Renal cortical epithelial cell (primary cell): ENCODE measurements at regions not wholly inside any gene's neighbourhood (a gene's known extent, or its start where the extent isn't known, plus 50 kb on each side); places are given as distances from the start of the nearest gene placed in this dataset.

ENCODE experiments used
- DNase-seq: peaks from one replicate; pipeline ENCODE4 v3.0.0-alpha.2; 2011; ENCODE audit warnings: low read depth

DNA sequence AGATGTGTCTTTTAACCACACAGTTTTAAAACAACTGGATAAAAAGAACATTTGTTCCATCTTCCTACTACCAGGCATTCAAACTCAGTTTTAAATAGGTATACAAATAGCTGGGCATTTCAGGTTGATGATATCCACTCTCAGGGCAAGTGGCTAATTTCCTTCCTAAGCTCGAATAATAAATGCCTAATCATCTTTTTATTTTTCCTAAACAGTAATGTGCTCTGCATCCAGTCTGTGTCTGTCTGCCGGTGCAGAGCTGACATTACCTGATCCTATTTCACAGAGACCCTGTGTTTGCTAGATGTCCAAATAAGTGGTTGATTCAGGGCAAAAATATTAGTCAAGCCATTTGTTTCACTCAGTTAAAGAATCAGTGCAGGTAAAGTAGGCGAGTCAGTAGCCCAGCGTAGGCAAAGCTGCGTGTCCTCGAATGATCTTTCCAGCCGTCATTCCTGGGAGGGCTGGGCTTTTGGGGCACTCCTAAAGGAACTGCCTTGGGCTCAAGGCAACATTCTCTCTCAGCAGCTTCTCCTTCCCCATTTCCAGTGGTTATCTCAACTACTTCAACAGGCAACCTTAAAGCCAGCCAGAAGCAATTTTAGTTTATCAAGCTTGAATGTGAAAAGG is 74.2 kb upstream of the BMP2 start:
- DNase-seq, result no peak

DNA sequence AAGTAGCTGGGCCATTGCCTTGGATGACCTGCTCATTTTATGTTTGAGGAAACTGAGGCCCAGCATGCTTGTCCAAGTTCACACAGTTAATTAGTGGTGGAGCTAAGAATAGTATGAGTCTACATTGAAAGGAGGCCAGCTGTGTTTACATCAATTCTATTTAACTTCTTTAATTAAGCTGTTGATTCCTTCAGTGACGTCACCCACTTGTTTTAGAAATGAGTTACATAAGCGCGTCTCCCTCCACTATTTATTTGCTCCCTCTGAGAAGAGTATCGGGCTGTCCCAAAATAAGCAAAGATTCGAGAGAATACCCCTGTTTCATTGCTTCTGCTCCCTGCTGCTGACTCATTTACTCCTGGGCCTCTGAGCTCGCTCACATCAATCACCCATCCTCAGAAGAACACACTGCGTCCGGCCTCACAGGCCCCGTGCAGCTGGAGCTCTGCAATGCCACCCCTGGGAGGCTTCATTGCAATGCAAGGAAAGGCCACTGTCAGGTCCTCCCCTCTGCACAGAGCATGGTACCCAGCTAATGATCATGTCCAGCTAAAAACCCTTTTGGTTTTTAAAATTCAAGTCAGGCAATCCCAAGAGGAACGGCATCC is 74.8 kb upstream of the BMP2 start:
- DNase-seq, result no peak

DNA sequence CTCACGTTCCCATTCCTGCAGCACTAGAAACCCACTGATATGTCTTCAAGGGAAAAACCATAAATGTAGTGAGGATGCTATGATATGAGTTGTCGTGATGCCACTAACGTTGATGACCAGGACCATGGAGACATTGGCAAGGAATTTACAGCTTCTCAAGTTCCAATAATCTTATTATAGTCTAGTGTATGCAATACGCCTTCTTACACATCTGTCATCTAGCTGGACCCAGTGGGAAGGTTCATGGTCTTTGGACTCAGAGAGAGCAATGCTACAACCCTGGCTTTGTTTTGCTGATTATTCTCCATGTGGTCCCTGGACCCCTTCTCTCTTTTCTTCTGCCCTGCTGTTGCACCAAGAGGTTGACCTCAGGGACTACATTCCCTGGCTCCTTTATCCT is 76.0 kb upstream of the BMP2 start:
- no peak for DNase-seq

DNA sequence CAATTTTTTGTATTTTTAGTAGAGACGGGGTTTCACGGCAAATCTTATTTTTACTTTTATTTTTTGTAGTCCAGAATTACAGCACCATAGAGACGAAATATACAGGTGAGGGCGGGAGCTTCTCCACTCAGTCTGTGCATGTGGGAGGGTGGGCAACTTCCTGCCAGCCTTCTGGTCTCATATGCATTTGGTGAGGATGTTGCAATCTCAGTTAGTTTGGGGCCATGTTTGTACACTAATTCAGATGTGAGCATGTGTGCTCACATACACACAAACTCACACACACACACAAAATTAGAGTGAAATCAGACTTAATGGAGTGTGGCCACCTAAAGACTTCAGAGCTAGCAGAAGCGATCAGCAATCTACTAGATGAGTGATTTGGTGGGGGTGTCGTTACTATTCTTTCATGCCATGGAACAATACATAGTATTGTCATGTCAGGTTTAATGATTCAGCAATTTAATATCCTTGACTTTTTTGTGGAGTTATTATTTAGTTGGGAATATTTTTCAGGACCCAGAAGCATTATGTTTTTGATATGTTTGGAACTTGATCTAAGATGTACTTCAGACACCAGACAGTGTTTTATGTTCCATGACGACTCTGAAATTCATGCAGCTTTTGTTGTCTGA is 78.0 kb upstream of the BMP2 start:
- no peak for DNase-seq

DNA sequence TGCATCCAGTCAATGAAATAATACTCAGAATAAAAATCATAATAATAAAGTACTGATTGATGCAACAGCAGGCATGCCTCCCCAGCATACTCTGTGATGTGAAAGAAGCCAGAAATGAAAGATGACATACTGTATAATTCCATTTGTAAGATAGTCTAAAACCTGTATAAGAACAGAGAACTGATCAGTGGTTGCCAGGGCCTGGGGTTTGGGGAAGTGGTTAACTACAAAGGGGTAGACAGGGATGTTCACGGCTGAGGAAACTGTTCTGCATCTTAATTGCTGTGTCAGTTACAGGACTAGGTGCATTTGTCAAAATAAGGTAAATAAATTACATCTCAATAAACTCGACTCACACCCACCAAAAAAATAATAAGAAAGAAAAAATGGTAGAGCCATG is 81.3 kb upstream of the BMP2 start:
- no peak for DNase-seq

DNA sequence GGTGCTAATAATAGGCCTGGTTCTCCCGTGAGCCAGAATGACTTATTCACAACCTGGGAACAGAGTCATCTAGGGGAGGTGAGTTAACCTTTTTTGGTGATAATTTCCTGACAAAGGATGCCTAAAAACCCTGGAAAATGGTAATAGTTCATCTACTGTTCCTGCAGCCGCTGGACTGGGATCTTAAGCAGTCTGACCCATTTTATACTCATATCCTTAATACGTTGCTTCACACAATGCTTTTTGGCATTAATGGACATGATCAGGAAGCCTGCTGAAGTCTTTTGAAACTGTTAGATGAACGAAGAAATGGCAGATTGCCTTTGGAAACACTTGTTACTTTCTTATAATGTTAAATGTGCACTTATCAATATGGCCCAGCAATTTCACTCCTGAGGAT is 81.9 kb upstream of the BMP2 start:
- no peak for DNase-seq

DNA sequence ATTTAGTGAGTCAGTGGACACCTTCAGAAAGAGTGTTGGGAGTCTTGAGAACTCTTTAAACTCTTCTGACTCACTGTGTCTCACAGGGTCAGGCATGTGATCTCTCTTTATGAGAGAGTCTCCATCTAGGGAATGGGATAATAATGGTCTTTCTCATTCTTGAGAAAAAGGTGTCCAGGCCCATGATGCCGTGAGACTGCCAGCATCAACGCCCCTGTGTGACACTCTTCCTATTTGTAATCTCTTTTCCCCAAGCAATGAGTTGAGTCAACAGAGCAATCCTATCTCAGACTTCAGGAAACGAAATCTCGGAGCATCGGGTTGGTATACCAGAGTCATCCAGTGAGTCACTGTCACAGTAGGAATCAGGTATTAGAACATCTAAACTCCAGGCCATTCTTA is 82.3 kb upstream of the BMP2 start:
- DNase-seq, result peak; percentile 75

DNA sequence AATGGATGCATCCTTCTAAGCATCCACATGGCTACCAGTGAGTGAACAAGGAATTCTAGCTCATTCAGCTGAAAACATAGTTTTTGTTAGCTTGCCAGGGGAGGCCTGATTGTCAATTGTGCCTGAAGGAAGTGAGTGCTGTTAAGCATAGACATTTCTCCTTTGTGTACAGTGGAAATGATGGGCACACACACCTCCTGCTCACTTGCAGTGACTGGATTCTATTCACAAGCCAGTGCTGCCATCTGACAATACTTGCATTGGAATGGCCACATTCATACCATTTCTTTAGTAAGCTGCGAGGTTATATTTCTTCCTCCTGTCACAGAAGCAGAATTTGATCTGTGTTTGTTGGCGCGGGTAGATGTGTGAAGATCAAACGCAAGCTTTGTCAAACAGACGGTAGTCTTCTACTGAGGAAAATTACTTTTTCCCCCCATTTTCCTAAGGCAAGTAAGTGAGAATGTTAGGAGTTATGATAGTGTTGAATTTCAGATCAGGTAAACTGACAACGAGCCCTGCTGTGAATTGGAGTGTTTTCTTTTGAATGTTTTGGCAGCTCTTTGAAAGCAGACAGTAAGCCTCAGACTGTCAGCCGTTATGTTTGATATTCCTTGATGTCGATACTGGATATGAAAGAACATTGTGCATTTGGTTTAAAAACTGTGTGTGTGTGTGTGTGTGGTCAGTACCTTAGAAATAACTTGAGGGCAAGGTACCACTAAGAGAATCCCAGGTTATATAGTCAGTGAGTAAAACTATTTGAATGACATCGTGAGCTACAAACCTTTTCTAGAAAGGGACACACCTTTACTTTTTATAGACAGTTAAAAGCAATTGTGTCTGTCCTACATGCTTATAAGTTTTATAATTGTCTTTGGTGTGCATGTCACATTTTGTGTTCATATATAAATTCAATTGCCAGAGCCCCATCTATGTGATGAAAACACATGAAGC is 84.2 kb upstream of the BMP2 start:
- no peak for DNase-seq

DNA sequence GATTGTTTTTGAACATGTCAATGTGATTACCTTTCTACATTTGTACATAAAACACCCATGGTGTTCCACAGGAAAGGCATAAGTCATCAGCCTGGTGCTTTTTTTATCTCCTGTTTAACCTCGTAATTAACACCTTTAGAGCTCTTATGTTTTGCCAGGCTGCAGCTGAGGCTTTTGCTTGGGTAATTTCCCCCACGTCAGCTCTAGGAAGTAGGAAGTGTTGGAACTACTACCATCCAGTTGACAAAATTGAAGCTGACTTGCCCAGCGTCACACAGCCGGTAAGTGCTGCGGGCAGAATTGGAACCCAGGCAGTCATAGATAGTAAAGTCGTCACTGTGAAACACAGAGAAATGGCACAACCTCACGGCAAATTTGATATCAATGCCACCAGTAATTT is 86.6 kb upstream of the BMP2 start:
- no peak for DNase-seq

DNA sequence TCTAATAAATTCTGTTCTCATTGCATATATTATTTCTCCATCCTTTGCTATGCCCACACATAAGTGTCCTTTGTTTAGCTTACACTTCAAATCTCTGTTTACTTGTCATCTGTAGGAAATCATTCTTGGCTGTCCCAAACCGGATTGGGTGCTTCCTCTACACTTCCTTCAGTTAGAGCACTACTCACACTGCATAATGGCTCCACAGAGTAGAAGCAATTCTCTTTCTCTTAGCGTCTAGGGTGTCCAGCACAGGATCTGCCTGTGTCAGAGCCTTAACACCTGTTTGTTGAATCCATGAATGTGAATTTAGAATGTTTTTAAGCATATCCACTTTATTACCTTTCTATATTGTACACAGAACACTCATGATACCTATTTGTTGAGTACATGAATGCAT is 87.0 kb upstream of the BMP2 start:
- no peak for DNase-seq

DNA sequence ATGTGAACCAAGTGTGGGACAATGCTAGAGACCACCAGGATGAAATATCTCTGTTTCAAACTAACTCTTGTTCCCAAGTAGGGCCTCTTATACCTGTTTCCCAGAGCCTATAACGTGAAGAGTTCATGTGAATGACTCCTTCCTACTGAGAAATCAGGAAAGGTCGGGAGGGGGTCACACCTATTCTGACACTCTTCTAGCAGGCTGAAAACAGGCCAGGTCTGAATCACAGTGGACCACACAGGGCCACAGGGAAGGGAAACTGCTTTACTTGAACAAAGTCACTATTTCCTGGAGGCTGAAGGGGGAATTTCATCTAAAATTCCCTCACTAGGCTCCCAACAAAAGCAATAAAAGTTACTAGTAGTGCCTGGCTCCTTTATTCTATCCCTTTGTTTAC is 88.4 kb upstream of the BMP2 start:
- peak; percentile 35 for DNase-seq

DNA sequence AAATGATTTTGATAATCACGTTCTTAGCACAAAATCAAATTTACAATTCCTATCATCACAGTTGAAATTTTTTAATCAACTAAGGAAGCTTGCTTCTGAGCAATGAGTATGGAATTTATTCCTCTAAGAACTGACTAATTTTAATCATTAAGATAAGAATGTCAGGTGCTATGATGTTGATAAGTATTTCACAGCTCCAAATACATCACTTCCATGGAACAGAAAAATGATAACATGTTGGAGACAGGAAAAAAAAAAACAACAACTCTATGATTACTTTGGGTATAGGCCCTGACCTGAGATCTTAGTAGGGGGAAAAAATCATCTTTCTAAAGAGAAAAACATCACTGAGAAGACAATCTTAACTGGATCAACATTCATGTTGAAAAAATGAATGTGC is 89.4 kb upstream of the BMP2 start:
- no peak for DNase-seq

DNA sequence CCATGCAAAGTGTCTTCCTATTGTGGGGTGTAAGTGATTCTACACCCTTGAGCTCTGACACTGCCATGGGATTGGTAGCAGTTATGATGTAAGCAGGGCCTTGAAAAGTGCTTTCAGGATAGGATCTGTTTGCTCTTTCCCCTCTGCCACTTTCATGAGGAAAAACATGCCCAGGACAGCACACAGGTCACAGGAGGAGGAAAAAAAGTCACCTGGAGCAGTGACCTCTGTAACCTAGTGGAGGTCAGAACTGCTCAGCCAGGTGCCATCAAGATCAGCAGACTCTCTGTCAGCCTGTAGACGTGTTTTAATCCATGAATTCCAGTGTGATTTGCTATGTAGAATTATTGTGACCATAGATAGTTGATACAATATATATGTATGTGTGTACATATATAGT is 92.7 kb upstream of the BMP2 start:
- DNase-seq, result no peak

DNA sequence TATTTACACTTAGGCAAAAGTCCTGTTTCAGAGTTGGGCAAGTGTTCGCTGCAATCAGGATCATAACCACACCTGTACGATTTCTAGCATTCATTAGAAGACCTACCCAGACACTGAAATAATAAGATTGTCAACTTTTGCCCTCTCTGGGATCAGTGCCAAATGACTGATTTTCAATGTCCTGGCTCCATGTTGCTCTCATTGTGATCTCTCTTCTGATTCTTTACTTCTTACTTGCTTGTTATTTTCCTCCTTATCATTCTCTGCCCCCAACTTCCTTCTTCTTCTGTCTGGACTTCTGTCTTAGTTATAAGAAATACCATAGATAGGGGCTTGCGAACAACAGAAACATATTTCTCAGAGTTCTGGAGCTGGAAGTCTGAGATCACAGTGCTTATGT is 94.4 kb upstream of the BMP2 start:
- peak; percentile 28 for DNase-seq

DNA sequence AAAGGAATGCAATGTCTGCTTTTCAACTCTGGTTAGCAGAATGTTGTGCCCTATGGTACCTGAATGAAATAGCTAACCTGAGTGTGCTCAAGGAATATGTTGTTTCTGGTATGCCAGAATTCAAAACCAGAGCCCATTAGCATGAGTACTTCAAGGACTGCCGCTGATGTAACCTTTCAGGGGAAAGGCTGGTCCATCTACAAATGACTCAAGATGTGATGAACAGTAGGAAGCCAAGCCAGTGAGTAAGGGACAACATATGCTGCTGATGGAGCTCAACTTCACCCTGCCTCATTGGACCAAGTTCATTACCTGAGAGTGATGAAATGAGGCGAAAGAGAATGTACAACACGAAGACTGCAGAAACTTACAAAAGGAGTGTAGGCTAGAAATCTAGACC is 95.7 kb upstream of the BMP2 start:
- DNase-seq, result no peak

DNA sequence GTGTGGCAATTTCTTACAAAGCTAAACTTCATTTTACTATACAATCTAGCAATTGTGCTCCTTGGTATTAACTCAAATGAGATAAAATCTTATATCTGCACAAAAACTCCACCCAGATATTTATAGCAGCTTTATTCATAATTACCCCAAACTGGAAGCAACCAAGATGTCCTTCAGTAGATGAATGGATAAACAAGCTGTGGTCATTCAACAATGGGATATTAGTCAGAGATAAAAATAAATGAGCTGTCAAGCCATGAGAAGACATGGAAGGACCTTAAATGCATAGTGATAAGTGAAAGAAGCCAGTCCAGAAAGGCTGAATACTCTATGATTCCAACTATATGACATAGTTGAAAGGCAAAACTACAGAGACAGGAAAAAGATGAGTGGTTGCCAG is 98.9 kb upstream of the BMP2 start:
- no peak for DNase-seq

DNA sequence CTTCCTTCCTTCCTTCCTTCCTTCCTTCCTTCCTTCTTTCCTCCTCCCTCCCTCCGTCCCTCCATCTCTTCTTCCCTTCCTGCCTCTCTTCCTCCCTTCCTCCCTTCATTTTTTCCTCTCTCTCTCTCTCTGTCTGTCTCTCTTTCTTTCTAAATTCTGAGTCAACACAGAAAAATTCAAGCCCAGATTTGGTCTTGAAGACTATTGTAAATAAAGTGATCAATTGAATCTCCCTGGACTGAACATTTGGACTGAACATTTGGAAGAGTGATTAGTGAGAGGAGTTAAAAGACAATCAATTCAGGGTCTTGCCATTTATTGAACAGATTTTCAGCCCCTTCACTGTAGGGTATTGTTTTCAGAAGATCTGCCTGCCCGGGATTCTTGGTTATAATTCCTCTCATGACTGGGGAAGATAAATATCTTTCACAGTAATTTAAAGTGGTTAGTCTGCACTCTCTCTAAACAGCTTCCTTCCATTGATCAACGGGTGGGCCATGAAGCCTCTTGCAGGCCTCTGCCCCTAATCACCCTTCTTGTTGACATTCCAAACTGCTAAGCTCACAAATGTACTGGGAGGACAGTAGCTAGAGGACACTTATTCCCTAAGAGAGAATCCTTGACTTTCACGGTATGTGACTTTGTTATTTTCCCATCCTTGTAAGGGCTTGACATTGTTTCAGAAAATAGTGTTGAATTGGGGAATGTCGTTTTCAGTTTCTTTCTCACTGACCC is 101.7 kb upstream of the BMP2 start:
- DNase-seq, result peak; percentile 52

DNA sequence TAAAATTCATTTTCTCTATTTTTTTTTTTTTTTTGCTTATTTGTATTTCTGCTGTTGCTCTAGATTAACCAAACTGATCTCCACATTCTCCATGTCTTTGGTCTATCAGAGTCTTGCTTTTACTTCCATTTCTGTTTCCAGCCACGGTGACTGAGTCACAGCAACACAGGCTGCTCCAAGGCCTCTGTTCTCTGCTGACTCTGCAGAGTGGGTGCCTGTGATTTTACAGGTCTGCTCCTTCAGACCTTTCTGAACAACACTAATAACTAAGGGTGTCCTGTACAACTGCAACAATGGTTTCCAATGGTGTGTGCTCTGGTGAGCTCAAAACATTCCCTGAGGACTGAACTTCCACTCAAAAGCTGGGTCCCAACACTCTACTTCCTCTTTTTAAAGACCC is 102.3 kb upstream of the BMP2 start:
- DNase-seq, result peak; percentile 34

DNA sequence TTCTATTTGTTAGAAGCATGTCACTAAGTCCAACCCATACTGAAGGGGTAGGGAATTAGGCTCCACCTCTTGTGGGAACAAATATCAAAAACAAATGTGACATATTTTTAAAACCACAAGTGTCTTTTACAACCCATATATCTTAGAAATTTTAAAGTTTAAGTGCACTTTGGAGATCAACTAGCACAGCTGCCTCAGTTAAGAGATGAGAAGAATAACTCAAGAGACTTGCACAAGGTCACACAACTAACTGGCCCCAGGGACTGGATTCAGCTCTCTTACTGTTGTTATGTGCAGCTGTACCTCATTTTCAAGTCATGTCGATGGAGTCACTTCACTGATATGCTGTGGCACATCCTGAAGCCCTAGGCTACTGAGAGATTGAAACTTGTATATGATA is 102.9 kb upstream of the BMP2 start:
- no peak for DNase-seq

DNA sequence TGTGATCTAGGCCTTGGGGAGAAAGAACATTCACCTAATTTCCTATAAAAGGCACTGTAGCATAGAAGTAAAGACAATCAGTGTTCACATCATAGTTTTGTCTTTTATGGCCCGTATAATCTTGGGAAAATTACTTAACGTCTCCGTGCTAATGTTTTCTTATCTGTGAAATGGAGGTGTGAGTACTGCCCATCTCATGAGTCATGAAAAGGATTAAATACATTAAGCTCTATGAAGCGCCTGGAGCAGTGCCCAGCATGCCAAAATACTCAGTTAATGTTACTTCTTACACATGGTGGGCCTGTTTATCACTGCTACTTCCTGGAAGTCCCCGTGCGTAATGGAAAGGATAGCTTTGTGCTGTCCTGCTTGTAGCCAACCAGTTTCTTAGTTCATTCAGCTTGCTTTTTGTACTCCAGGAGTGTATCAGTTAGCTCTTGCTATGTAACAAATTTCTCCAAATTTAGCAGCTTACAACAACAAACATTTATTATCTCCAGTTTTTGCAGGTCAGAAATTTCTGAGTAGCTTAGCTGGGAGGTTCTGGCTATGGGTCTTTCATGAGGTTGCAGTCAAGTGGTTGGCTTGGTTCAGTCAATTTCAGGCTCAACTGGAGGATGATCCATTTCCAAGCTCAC is 103.6 kb upstream of the BMP2 start:
- peak; percentile 46 for DNase-seq

DNA sequence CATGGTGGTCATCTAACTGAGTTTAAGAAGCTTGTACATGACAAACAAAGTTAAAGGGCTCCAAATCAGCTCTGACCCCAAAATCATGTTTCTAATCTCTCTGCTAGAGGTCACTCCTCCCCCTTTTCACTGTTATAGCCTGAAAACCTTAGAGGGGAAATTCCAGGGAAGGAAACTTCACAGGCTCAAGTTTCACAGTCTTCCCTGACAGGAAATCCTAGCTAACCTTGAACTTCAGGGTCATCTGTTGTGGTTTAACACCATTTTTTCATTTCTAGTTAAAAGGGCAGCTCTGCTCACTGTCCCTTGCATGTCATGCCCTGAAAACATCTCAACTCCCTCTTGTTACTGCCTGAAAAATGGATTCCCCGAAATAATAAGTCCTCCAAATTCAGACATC is 104.4 kb upstream of the BMP2 start:
- DNase-seq, result peak; percentile 54
